HT1080 (cell line): ENCODE measurements at regions not wholly inside any gene's neighbourhood (a gene's known extent, or its start where the extent isn't known, plus 50 kb on each side); places are given as distances from the start of the nearest gene placed in this dataset.
"Not testable (repeated sequence)": the region's sequence is repeated elsewhere in the genome, so short reads cannot be mapped to it uniquely, and the experiment has no call there.

ENCODE experiments used
- DNase-seq: peaks from one replicate; pipeline ENCODE4 v3.0.0-alpha.2; 2015; ENCODE audit warnings: low read depth

DNA sequence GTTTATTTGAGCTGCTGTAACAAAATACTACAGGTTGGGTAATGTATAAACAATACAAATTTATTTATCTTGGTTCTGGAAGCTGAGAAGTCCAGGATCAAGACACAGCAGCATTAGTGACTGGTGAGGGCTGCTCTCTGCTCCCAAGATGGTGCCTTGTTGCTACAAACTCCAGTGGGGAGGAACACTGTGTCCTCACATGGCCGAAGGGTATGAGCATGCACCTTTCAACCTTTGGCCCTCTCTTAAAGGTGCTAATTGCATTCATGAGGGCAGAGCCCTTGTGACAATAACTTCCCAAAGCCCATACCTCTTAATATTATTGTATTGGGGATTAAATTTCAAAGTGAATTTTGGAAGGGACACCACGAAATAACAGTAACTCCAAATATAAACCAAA lies 55.3 kb upstream of the ATP1B1 start:
- DNase-seq, result no peak

DNA sequence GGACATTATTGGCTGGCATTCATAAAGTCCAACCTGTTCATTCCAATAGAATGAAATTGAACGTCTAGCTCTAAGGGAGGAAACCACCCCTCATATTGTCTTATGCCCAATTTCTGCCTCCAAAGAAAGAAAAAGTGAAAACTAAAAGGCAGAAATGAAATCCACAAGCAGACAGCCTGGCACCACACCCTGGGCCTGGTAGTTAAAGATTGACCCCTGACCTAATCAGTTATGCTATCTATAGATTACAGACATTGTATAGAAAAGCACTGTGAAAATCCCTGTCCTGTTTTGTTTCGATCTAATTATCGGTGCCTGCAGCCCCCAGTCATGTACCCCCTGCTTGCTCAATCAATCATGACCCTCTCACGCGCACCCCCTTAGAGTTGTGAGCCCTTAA lies 54.3 kb upstream of the ATP1B1 start:
- DNase-seq, result not testable (repeated sequence)

DNA sequence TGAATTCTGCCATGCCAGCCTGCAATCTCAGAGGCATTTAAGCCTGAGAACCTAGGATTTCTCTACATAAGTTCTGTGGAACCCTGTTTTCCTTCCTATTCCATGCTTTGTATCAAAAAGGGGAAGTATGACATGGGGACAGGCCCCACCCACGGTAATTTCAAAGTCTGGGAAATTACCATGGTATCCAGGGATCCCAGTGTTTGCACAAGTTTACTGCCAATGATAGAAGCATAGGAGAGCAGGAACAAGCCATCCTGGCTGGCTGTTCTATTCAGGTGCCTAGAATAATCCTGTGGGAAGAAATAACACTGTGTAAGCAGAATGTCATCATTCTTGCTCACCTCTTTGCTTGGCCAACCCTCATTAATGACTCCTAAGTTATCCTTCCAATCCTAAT lies 53.8 kb upstream of the ATP1B1 start:
- no peak for DNase-seq

DNA sequence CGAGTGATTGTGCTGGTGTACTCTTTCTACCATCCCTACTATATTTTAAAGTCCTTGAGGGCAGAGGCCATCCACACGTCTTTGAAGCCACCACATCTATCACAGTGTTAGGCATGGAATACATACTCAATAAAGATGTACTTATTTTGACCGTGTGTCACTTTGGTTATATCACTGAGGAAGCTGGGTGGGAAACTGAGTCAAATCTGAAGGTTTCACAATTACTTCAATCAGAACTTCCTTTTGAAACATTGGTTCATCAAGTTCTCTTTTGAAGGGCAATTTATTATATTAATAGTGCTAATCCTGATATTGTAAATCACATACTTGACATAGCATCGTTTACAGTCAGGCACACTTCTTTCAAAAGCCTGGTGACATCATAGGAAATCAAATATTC lies 53.3 kb upstream of the ATP1B1 start:
- no peak for DNase-seq
